MM.1S (cell line): ENCODE measurements at regions not wholly inside any gene's neighbourhood (a gene's known extent, or its start where the extent isn't known, plus 50 kb on each side); places are given as distances from the start of the nearest gene placed in this dataset.
"Not testable (repeated sequence)": the region's sequence is repeated elsewhere in the genome, so short reads cannot be mapped to it uniquely, and the experiment has no call there.

ENCODE experiments used
- DNase-seq: peaks from one replicate; pipeline ENCODE4 v3.0.0-alpha.2; 2015
- H2AFZ ChIP-seq: fragments of 300-600 bp; sonication (generic); 2 replicates; pipeline ENCODE4 v1.6.0; 2016; ENCODE audit warnings: antibody characterized with exemption, low read length
- H3F3A ChIP-seq: fragments of 300-600 bp; sonication (generic); 2 replicates; pipeline ENCODE4 v1.6.1; 2016; ENCODE audit warnings: mild to moderate bottlenecking, antibody characterized with exemption, low read length, moderate library complexity, mixed read lengths; ENCODE audit not compliant: insufficient read depth
- H3K27ac ChIP-seq: fragments of 300-600 bp; sonication (generic); 2 replicates; pipeline ENCODE4 v1.5.1; 2016; ENCODE audit warnings: mild to moderate bottlenecking, low read length
- H3K27me3 ChIP-seq: fragments of 300-600 bp; sonication (generic); replicated peaks from 2 replicates; pipeline ENCODE4 v1.6.0; 2016; ENCODE audit warnings: low read length; ENCODE audit not compliant: insufficient read depth
- H3K36me3 ChIP-seq: fragments of 300-600 bp; sonication (generic); replicated peaks from 2 replicates; pipeline ENCODE4 v1.6.1; 2016; ENCODE audit warnings: mild to moderate bottlenecking, low read length, mixed read lengths; ENCODE audit not compliant: insufficient read depth
- H3K4me1 ChIP-seq: fragments of 300-600 bp; sonication (generic); 2 replicates; pipeline ENCODE4 v1.6.1; 2016; ENCODE audit warnings: low read length, mixed read lengths
- H3K4me2 ChIP-seq: fragments of 300-600 bp; sonication (generic); 2 replicates; pipeline ENCODE4 v1.6.0; 2016; ENCODE audit warnings: low read depth, low read length
- H3K4me3 ChIP-seq: fragments of 300-600 bp; sonication (generic); 2 replicates; pipeline ENCODE4 v1.5.1; 2016; ENCODE audit warnings: low read length, mixed read lengths
- H3K79me2 ChIP-seq: fragments of 300-600 bp; sonication (generic); 2 replicates; pipeline ENCODE4 v1.6.1; 2016; ENCODE audit warnings: mixed run types, low read length, mixed read lengths
- H3K9ac ChIP-seq: fragments of 300-600 bp; sonication (generic); 2 replicates; pipeline ENCODE4 v1.6.1; 2016; ENCODE audit warnings: low read length, mixed read lengths
- H3K9me2 ChIP-seq: fragments of 300-600 bp; sonication (generic); replicated peaks from 2 replicates; pipeline ENCODE4 v1.6.1; 2016; ENCODE audit warnings: mild to moderate bottlenecking, low read length, mixed read lengths; ENCODE audit not compliant: insufficient read depth
- H3K9me3 ChIP-seq: fragments of 300-600 bp; sonication (generic); replicated peaks from 2 replicates; pipeline ENCODE4 v1.6.1; 2016; ENCODE audit warnings: mild to moderate bottlenecking, low read length, mixed read lengths; ENCODE audit not compliant: insufficient read depth
- H4K20me1 ChIP-seq: fragments of 300-600 bp; sonication (generic); 2 replicates; pipeline ENCODE4 v1.6.1; 2016; ENCODE audit warnings: mild to moderate bottlenecking, low read length, moderate library complexity, mixed read lengths; ENCODE audit not compliant: insufficient read depth
- CTCF ChIP-seq: fragments of 300-600 bp; sonication (generic); IDR thresholded peaks from 2 replicates; pipeline ENCODE4 v1.5.1; 2016; ENCODE audit warnings: antibody characterized with exemption, low read length, mixed read lengths
- EZH2 ChIP-seq: fragments of 300-600 bp; sonication (generic); optimal IDR thresholded peaks from 2 replicates; pipeline ENCODE3; 2017; ENCODE audit warnings: low read depth, mild to moderate bottlenecking, antibody characterized with exemption, low read length, mixed read lengths
- EZH2phosphoT487 ChIP-seq: fragments of 300-600 bp; sonication (generic); IDR thresholded peaks from 2 replicates; pipeline ENCODE4 v1.6.1; 2018; ENCODE audit warnings: antibody characterized with exemption, low read length

DNA sequence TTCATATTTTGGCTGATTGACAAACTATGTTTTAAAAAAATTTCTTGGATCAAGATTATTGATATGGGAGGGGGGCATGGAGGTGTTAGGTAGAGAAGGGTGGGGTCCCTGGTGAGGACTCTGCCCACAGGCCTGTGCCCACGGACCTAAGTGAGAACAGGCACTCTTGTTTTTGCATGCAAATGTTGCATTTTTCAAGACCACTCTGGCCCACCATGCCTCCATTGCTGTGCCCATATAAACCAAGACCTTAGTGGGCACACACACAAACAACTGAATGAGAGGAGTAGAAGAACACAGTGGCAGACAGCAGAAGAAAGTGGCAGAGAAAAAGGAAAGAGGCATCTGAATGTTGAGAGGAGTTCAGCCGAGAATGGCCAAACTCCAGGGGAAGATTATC lies 69.6 kb upstream of the ZNF98 start:
- Histone ChIP-seq H3K9me3 (no peaks in the 10 kb centered on the region), H3K4me3 (no peak overlapping the region), H3F3A (no peaks in the 10 kb centered on the region), H3K36me3 (no peaks in the 10 kb centered on the region), H3K9ac (no peak overlapping the region), H3K4me1 (no peaks in the 10 kb centered on the region), H2AFZ (no peak overlapping the region), H3K9me2 (no peaks in the 10 kb centered on the region), H3K79me2 (no peaks in the 10 kb centered on the region), H3K27me3 (no peaks in the 10 kb centered on the region), H4K20me1 (no peaks in the 10 kb centered on the region), H3K4me2 (no peak overlapping the region), H3K27ac (no peak overlapping the region)
- no peak for TF ChIP-seq EZH2
- no peak for TF ChIP-seq EZH2phosphoT487
- no peak for DNase-seq

DNA sequence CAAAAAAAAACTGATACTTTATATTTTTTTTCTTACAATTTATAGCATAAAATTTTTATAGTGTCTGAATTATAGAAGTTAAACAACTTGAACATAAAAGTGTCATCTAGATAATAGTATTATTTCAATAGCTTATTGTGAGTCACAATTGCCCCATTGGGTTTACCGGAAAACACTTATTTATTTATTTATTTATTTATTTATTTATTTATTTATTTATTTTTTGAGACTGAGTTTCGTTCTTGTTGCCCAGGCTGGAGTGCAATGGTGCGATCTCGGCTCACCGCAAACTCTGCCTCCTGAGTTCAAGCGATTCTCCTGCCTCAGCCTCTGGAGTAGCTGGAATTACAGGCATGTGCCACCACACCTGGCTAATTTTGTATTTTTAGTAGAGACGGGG lies 61.4 kb upstream of the ZNF98 start:
- not testable (repeated sequence) for H3K4me1 ChIP-seq, H3K9me2 ChIP-seq, H3F3A ChIP-seq, H3K27me3 ChIP-seq, H3K4me2 ChIP-seq, H3K4me3 ChIP-seq, H3K27ac ChIP-seq, H3K36me3 ChIP-seq, H3K9ac ChIP-seq, DNase-seq, H4K20me1 ChIP-seq, H3K9me3 ChIP-seq, H3K79me2 ChIP-seq, H2AFZ ChIP-seq

DNA sequence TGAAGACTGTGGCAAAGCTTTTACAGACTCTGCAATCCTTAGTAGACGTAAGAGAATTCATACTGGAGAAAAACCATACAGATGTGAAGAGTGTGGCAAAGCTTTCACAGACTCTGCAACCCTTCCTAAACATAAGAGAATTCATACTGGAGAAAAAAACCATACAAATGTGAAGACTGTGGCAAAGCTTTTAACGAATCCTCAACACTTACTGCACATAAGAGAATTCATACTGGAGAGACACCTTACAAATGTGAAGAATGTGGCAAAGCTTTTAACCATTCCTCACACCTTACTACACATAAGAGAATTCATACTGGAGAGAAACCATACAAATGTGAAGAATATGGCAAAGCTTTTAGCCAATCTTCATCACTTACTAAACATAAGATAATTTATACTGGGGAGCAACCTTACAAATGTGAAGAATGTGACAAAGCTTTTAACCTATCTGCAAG lies 50.1 kb upstream of the ZNF98 start:
- no peak overlapping the region for H3K27ac ChIP-seq
- no peaks in the 10 kb centered on the region for H3K27me3 ChIP-seq
- H2AFZ ChIP-seq: no peak overlapping the region
- no peaks in the 10 kb centered on the region for H3K36me3 ChIP-seq
- no peaks in the 10 kb centered on the region for H3K79me2 ChIP-seq
- no peak for DNase-seq
- no peaks in the 10 kb centered on the region for H3F3A ChIP-seq
- H3K4me2 ChIP-seq: no peak overlapping the region
- H3K9ac ChIP-seq: no peak overlapping the region
- TF ChIP-seq EZH2phosphoT487 (no peak), EZH2 (no peak), CTCF (no peak)
- no peaks in the 10 kb centered on the region for H3K4me1 ChIP-seq
- H3K4me3 ChIP-seq: no peak overlapping the region
- H4K20me1 ChIP-seq: no peaks in the 10 kb centered on the region
- H3K9me3 ChIP-seq: no peaks in the 10 kb centered on the region
- no peaks in the 10 kb centered on the region for H3K9me2 ChIP-seq
